Urinary bladder (tissue), 3 donors: ENCODE measurements at regions not wholly inside any gene's neighbourhood (a gene's known extent, or its start where the extent isn't known, plus 50 kb on each side); places are given as distances from the start of the nearest gene placed in this dataset.

Source experiments
- DNase-seq: peaks from one replicate; pipeline ENCODE4 v3.0.0-alpha.2; 2015; ENCODE audit errors: extremely low spot score
- H3K27ac ChIP-seq: one replicate; pipeline ENCODE4 v1.5.1; 2013; ENCODE audit warnings: low read depth, mild to moderate bottlenecking, moderate library complexity
- H3K36me3 ChIP-seq: one replicate; pipeline ENCODE4 v1.6.1; 2013; ENCODE audit warnings: mild to moderate bottlenecking, moderate library complexity; ENCODE audit not compliant: insufficient read depth
- H3K4me1 ChIP-seq: one replicate; pipeline ENCODE4 v1.6.1; 2013; ENCODE audit warnings: mild to moderate bottlenecking, moderate library complexity; ENCODE audit not compliant: insufficient read depth
- H3K4me3 ChIP-seq: one replicate; pipeline ENCODE4 v1.5.1; 2013; ENCODE audit warnings: low read depth, low read length
- WGBS: extraction: QIAGEN DNeasy Blood & Tissue Kit; methylation state at CpG from one replicate; pipeline ENCODE4 v1.1.7; 2013; 5-methylcytosine and 5-hydroxymethylcytosine counted together
- donor health status: healthy with polysubstance abuse.
- donor health status: healthy.

DNA sequence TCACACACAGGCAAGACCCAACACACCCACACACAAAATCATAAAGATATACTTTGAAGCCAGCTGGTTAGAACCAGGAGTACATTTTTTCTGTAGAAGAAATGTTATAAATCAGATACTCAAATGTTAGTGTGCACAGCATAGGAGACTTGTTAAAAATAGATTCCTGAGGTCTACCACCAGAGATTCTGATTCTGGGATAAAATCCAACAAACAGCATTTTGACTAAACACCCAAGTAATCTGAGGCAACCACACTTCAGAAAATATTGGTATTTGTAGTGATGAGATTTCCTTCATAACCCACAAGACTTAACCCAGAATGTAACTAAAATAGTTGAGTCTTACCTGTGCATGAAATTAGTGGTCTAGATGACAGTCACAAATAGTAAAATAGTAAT, 301.8 kb downstream of the HNRNPD start:
- Histone ChIP-seq H3K36me3 (no peaks in the 10 kb centered on the region), H3K4me1 (no peaks in the 10 kb centered on the region), H3K4me3 (no peak overlapping the region), H3K27ac (no peak overlapping the region)
- no peak for DNase-seq

GRCh38 chr4:82069883-82070638, 303.7 kb downstream of the HNRNPD start:
- DNase-seq, result no peak
- Histone ChIP-seq H3K4me3 (no peak overlapping the region), H3K36me3 (no peaks in the 10 kb centered on the region), H3K4me1 (no peaks in the 10 kb centered on the region), H3K27ac (no peak overlapping the region)
- WGBS, result 68% methylated on average over 4 of the region's 4 CpGs

DNA sequence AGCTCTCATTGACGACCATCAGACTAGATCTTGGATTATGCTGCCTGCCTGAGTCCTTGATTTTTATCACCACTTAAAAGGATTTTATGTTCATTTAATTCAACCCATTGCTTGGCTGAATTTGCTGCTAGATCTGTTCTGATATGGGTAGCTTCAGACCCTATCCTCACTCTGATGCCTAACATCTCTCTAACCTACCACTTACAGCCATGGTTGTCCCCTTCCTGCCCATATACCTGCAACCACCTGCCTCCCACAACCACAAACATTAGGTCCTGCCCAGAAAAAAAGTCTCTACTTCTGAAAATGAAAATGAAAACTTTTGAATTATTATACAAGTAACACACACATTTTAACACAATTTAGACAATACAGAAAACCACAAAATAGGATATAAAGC, 310.8 kb downstream of the HNRNPD start:
- no peaks in the 10 kb centered on the region for H3K4me1 ChIP-seq
- no peak for DNase-seq
- H3K36me3 ChIP-seq, result no peaks in the 10 kb centered on the region
- 54% methylated on average over 1 of the region's 1 CpG for WGBS
- H3K4me3 ChIP-seq, result no peak overlapping the region
- H3K27ac ChIP-seq, result no peak overlapping the region

- DNase-seq, result no peak
- WGBS, result 30% methylated on average over 1 of the region's 1 CpG
- Histone ChIP-seq H3K36me3 (no peaks in the 10 kb centered on the region), H3K27ac (no peak overlapping the region), H3K4me3 (no peak overlapping the region), H3K4me1 (no peaks in the 10 kb centered on the region)
These were observed 315.7 kb downstream of the HNRNPD start for GRCh38 chr4:82057990-82058544.

DNA sequence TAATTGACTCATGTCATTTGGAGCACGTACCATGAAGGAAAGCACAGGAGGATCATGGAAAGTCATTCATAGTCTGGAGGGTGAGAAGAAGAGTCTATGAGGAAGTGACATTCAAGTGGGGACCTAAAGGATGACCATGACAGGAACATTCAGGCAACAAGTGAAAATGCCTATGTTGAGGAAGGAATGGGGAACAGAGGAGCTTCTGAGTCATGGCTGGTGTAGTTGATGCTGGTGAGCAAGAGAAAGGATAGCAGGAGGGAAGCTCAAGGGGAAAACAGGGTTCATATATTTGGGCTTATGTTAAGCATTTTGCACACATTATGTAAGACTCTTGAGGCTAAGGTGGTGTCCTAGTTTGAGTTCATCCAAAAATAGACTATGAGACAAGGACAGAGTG, 318.6 kb downstream of the HNRNPD start:
- Histone ChIP-seq H3K27ac (no peak overlapping the region), H3K36me3 (no peaks in the 10 kb centered on the region), H3K4me3 (no peak overlapping the region), H3K4me1 (no peaks in the 10 kb centered on the region)
- DNase-seq, result no peak
- 76% methylated on average over 1 of the region's 1 CpG for WGBS

GRCh38 chr4:82053396-82053795, 320.4 kb downstream of the HNRNPD start:
- no peak for DNase-seq
- H3K27ac ChIP-seq, result no peak overlapping the region
- no peaks in the 10 kb centered on the region for H3K36me3 ChIP-seq
- H3K4me3 ChIP-seq, result no peak overlapping the region
- H3K4me1 ChIP-seq, result no peaks in the 10 kb centered on the region
- 81% methylated on average over 2 of the region's 2 CpGs for WGBS

GRCh38 chr4:82050796-82051195, 323.0 kb downstream of the HNRNPD start:
- 84% methylated on average over 2 of the region's 2 CpGs for WGBS
- Histone ChIP-seq H3K36me3 (no peaks in the 10 kb centered on the region), H3K27ac (no peak overlapping the region), H3K4me3 (no peak overlapping the region), H3K4me1 (no peaks in the 10 kb centered on the region)
- no peak for DNase-seq

GRCh38 chr4:82049294-82049693, 324.5 kb downstream of the HNRNPD start:
- Histone ChIP-seq H3K36me3 (no peaks in the 10 kb centered on the region), H3K4me1 (no peaks in the 10 kb centered on the region), H3K27ac (no peak overlapping the region), H3K4me3 (no peak overlapping the region)
- DNase-seq, result no peak
- 59% methylated on average over 1 of the region's 1 CpG for WGBS

DNA sequence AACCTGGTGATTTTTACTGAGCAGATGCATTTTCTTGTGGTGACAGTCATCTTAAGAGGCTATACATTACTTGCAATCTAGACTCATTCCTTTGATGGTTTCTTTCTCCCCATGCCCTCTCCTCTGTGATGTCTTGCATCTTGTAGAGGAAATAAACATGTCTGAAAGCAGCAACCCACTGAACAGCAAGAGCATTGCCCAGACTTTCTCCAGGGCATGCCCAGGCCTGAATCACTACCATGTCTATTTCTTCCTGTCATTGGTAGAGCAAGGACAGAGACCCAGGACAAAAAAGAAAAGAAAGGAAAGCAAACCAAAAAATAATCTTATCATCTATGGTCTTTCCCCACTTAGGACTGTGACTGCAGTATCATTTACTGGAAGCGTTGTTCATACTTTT, 326.1 kb downstream of the HNRNPD start:
- Histone ChIP-seq H3K4me1 (no peaks in the 10 kb centered on the region), H3K27ac (no peak overlapping the region), H3K36me3 (no peaks in the 10 kb centered on the region), H3K4me3 (no peak overlapping the region)
- no peak for DNase-seq
- 84% methylated on average over 1 of the region's 1 CpG for WGBS

DNA sequence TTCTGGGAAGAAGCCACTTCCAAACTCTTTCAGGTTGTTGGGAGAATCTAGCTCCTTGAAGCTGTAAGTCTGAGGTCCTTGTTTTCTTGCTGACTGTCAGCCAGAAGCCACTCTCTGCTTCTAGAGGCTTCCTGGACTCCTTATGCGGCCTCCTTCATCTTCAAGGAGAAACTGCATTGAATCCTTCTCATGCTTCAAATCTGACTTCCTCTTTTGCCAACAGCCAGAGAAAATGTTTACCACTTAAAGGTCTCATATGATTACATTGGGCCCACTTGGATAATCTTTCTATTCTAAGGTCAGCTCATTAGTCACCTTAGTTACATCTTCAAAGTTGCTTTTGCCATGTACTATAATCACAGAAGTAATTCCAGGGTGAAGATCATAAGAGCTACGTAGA, 327.0 kb downstream of the HNRNPD start:
- 86% methylated on average over 2 of the region's 2 CpGs for WGBS
- no peaks in the 10 kb centered on the region for H3K4me1 ChIP-seq
- no peak overlapping the region for H3K4me3 ChIP-seq
- no peak for DNase-seq
- H3K27ac ChIP-seq, result no peak overlapping the region
- no peaks in the 10 kb centered on the region for H3K36me3 ChIP-seq

GRCh38 chr4:82045267-82045666, 328.5 kb downstream of the HNRNPD start:
- no peak for DNase-seq
- no peaks in the 10 kb centered on the region for H3K4me1 ChIP-seq
- no peak overlapping the region for H3K27ac ChIP-seq
- whole genome bisulfite sequencing, result 55% methylated on average over 5 of the region's 5 CpGs
- no peaks in the 10 kb centered on the region for H3K36me3 ChIP-seq
- no peak overlapping the region for H3K4me3 ChIP-seq

GRCh38 chr4:82044141-82044993, 329.4 kb downstream of the HNRNPD start:
- peak; percentile 2 for DNase-seq
- Histone ChIP-seq H3K4me1 (no peaks in the 10 kb centered on the region), H3K4me3 (peak overlapping the region; percentile 49), H3K27ac (no peak overlapping the region), H3K36me3 (no peaks in the 10 kb centered on the region)
- under 1% methylated on average over 75 of the region's 75 CpGs for WGBS

DNA sequence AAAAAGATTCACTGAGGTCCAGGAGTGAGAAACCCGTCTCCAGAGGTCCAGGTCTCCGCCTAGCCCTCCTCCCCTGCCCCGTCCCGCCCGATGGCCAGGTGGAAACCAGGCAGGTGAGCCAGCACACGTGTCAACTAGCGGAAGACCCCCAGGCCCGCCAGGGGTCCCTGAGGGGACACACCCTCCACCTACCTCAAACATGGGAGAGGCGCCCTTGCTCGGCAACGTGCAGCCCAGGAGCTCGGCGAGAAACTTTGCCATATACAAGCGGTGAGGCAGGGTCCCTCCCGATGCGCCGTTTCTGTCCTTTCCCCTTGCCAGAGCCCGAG, 330.0 kb downstream of the HNRNPD start:
- WGBS, result 2% methylated on average over 18 of the region's 18 CpGs
- H3K27ac ChIP-seq, result no peak overlapping the region
- peak overlapping the region; percentile 49 for H3K4me3 ChIP-seq
- H3K36me3 ChIP-seq, result no peaks in the 10 kb centered on the region
- H3K4me1 ChIP-seq, result no peaks in the 10 kb centered on the region
- no peak for DNase-seq
